ENCODE measurements at regions not wholly inside any gene's neighbourhood (a gene's known extent, or its start where the extent isn't known, plus 50 kb on each side); places are given as distances from the start of the nearest gene placed in this dataset.

DNA sequence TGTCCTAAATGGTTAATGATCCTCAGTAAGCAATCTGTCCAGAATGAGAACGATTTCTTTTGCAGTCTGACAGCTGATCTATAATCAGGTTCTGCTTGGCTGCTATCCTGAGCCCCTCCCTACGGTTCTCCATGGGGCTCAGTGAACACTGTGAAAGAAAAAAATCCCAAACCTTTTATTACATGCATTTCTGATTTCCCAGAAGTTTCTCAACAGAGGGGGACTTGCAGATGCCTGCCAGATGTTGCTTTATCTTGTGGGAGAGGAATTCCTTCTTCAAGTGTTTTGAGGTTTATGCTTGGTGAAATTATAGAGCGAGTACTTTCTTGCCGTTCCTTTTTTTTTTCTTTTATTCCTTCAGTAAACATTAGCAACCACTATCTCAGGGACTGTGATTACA lies 531.9 kb upstream of the ISX start:
- CTCF ChIA-PET = no interaction called here

DNA sequence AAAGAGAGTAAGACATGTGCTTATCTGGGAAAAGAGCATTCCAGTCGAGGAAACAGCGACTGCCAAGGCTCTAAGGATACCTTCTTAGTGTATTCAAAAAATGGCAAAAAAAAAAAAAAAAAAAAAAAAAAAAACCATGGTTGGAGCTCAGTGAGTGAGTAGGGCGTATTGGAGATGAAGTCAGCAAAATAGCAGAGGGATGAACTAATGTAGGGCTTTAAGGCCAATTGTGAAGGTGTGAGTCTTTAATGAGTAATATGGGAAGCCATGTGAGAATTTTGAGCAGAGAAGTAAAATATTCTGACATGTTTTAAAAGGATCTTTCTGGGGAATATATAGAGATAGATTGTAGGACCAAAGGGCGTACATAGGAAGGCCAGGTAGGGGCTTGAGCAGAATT lies 498.6 kb upstream of the ISX start:
- no peaks in the 10 kb centered on the region for H3K9me2 ChIP-seq (ENCODE audit: insufficient read depth)
- no peak overlapping the region for H3K4me2 ChIP-seq (ENCODE audit: low read length)
- ATAC-seq (no peak), DNase-seq (ENCODE audit: low read depth, low spot score) (no peak)
- intact Hi-C loops (cut with micrococcal nuclease) = no loop called here
- POLR2A ChIA-PET = no interaction called here
- no TSS peak for BruUV-seq (replicated peaks)
- H3K79me2 ChIP-seq (ENCODE audit: insufficient read depth, low read length) = no peaks in the 10 kb centered on the region
- H3K4me1 ChIP-seq (ENCODE audit: control insufficient read depth in 1 of 2, insufficient read depth in 2 of 2, low read length in 2 of 2) = no peaks in the 10 kb centered on the region
- H3K9me3 ChIP-seq (ENCODE audit: control insufficient read depth in 1 of 2, insufficient read depth in 1 of 2, low read depth in 1 of 2, low read length in 2 of 2) = peaks cover 10 to 19% of the 10 kb centered on the region in 2 experiments; a peak in 2 of 4 replicates
- CTCF ChIA-PET = no interaction called here
- H3K36me3 ChIP-seq (ENCODE audit: control insufficient read depth in 1 of 2, insufficient read depth in 2 of 2, low read length in 2 of 2) = no peaks in the 10 kb centered on the region
- no peaks in the 10 kb centered on the region for H4K20me1 ChIP-seq (ENCODE audit: insufficient read depth)
- RAD21 ChIA-PET (ENCODE audit: low non-redundant PET in 1 of 2, low total read pairs in 2 of 2, uncharacterized antibody in 2 of 2, unreplicated experiment in 2 of 2) = interaction anchor here in 1 of 2 experiments (0.6 kb wide), 1 partner anchor 18 kb away, joined by 3 read pairs; no protein-coding TSS in a partner anchor
- no peak overlapping the region for H3K27ac ChIP-seq (ENCODE audit: low read depth, low read length)
- H3K27me3 ChIP-seq (ENCODE audit: insufficient read depth, low read length) = no peaks in the 10 kb centered on the region
- H2AFZ ChIP-seq (ENCODE audit: low read depth, low read length, poor library complexity, severe bottlenecking) = no peak overlapping the region
- H3K9ac ChIP-seq (ENCODE audit: low read length) = no peak overlapping the region
- no peak overlapping the region for H3K4me3 ChIP-seq (replicated peaks in 1 of 2; ENCODE audit: low read depth in 1 of 2, low read length in 2 of 2)
- TF ChIP-seq CEBPB (IDR thresholded peaks at IDR 0.05; ENCODE audit: low read depth) (no peak), EZH2 (IDR thresholded peaks at IDR 0.05) (no peak), JUND (IDR thresholded peaks at IDR 0.05) (no peak), FOSL1 (IDR thresholded peaks at IDR 0.05; ENCODE audit: low read depth) (no peak), MAX (IDR thresholded peaks at IDR 0.05) (no peak), EGR1 (IDR thresholded peaks at IDR 0.05; ENCODE audit: low read depth) (no peak)
- TF ChIP-seq, protein P1, sequence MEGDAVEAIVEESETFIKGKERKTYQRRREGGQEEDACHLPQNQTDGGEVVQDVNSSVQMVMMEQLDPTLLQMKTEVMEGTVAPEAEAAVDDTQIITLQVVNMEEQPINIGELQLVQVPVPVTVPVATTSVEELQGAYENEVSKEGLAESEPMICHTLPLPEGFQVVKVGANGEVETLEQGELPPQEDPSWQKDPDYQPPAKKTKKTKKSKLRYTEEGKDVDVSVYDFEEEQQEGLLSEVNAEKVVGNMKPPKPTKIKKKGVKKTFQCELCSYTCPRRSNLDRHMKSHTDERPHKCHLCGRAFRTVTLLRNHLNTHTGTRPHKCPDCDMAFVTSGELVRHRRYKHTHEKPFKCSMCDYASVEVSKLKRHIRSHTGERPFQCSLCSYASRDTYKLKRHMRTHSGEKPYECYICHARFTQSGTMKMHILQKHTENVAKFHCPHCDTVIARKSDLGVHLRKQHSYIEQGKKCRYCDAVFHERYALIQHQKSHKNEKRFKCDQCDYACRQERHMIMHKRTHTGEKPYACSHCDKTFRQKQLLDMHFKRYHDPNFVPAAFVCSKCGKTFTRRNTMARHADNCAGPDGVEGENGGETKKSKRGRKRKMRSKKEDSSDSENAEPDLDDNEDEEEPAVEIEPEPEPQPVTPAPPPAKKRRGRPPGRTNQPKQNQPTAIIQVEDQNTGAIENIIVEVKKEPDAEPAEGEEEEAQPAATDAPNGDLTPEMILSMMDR (IDR thresholded peaks at IDR 0.05 in 2 of 3, conservative IDR thresholded peaks at IDR 0.05 in 1 of 3; ENCODE audit: borderline replicate concordance in 1 of 3, insufficient read depth in 1 of 3, low read depth in 2 of 3, low read length in 2 of 3) = no peak

More for the DNA sequence above, 531.9 kb upstream of the ISX start:
- H3K27me3 ChIP-seq (ENCODE audit: insufficient read depth, low read length) = no peaks in the 10 kb centered on the region
- no peak for ATAC-seq
- ChIA-PET RAD21 (ENCODE audit: low non-redundant PET in 1 of 2, low total read pairs in 2 of 2, uncharacterized antibody in 2 of 2, unreplicated experiment in 2 of 2) (no interaction called here), POLR2A (no interaction called here)
- H3K9me3 ChIP-seq (ENCODE audit: control insufficient read depth in 1 of 2, insufficient read depth in 1 of 2, low read depth in 1 of 2, low read length in 2 of 2) = peaks cover 7 to 23% of the 10 kb centered on the region in 2 experiments; a peak in 3 of 4 replicates
- H3K4me1 ChIP-seq (ENCODE audit: control insufficient read depth in 1 of 2, insufficient read depth in 2 of 2, low read length in 2 of 2) = no peaks in the 10 kb centered on the region
- H3K36me3 ChIP-seq (ENCODE audit: control insufficient read depth in 1 of 2, insufficient read depth in 2 of 2, low read length in 2 of 2) = no peaks in the 10 kb centered on the region
- H4K20me1 ChIP-seq (ENCODE audit: insufficient read depth) = no peaks in the 10 kb centered on the region
- no peak overlapping the region for H3K27ac ChIP-seq (ENCODE audit: low read depth, low read length)
- TF ChIP-seq, protein P2, sequence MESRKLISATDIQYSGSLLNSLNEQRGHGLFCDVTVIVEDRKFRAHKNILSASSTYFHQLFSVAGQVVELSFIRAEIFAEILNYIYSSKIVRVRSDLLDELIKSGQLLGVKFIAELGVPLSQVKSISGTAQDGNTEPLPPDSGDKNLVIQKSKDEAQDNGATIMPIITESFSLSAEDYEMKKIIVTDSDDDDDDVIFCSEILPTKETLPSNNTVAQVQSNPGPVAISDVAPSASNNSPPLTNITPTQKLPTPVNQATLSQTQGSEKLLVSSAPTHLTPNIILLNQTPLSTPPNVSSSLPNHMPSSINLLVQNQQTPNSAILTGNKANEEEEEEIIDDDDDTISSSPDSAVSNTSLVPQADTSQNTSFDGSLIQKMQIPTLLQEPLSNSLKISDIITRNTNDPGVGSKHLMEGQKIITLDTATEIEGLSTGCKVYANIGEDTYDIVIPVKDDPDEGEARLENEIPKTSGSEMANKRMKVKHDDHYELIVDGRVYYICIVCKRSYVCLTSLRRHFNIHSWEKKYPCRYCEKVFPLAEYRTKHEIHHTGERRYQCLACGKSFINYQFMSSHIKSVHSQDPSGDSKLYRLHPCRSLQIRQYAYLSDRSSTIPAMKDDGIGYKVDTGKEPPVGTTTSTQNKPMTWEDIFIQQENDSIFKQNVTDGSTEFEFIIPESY (IDR thresholded peaks at IDR 0.05; ENCODE audit: extremely low read depth, insufficient replicate concordance, low read length) = no peak
- no peak for TF ChIP-seq JUND (IDR thresholded peaks at IDR 0.05)
- TF ChIP-seq POLR2A (IDR thresholded peaks at IDR 0.05; ENCODE audit: borderline replicate concordance, extremely low read depth, insufficient read depth, insufficient read length) = no peak
- no peak for TF ChIP-seq MAX (IDR thresholded peaks at IDR 0.05)
- TF ChIP-seq ZNF274 (IDR thresholded peaks at IDR 0.05; ENCODE audit: low read depth, low read length) = no peak
- TF ChIP-seq SP1 (IDR thresholded peaks at IDR 0.05; ENCODE audit: low read depth) = no peak
- TF ChIP-seq CEBPB (IDR thresholded peaks at IDR 0.05; ENCODE audit: low read depth) = no peak
- no peak for TF ChIP-seq RAD21 (IDR thresholded peaks at IDR 0.05; ENCODE audit: low read depth)
- TF ChIP-seq ELF1 (IDR thresholded peaks at IDR 0.05; ENCODE audit: borderline replicate concordance, low read depth) = no peak
- no peak overlapping the region for H3K9ac ChIP-seq (ENCODE audit: low read length)
- H3K79me2 ChIP-seq (ENCODE audit: insufficient read depth, low read length) = no peaks in the 10 kb centered on the region
- no TSS peak for BruUV-seq (replicated peaks)
- no peaks in the 10 kb centered on the region for H3K9me2 ChIP-seq (ENCODE audit: insufficient read depth)
- H2AFZ ChIP-seq (ENCODE audit: low read depth, low read length, poor library complexity, severe bottlenecking) = no peak overlapping the region
- intact Hi-C loops (cut with micrococcal nuclease) = no loop called here
- no peak for DNase-seq (ENCODE audit: low read depth, low spot score)
- H3K4me3 ChIP-seq (replicated peaks in 1 of 2; ENCODE audit: low read depth in 1 of 2, low read length in 2 of 2) = no peak overlapping the region
- H3K4me2 ChIP-seq (ENCODE audit: low read length) = no peak overlapping the region
